AG04450 (cell line): ENCODE measurements at regions not wholly inside any gene's neighbourhood (a gene's known extent, or its start where the extent isn't known, plus 50 kb on each side); places are given as distances from the start of the nearest gene placed in this dataset.

Experiments
- CTCF ChIA-PET: fragments of 300-600, 350-600 bp; formaldehyde crosslinking; extraction: SDS; loops from one replicate; lab custom pipeline; 2022; ENCODE audit warnings: antibody characterized with exemption, inconsistent platforms; lab: Charles Lee
- POLR2A ChIA-PET: fragments of 350-600 bp; formaldehyde crosslinking; extraction: SDS; loops from one replicate; lab custom pipeline; 2021; ENCODE audit warnings: antibody characterized with exemption, inconsistent platforms; lab: Yijun Ruan, JAX
- DNase-seq: peaks from one replicate; pipeline ENCODE4 v3.0.0-alpha.2; 2011; ENCODE audit warnings: low read depth, low spot score
- H3K27ac ChIP-seq: one replicate; pipeline ENCODE4 v1.5.1; 2012; ENCODE audit warnings: low read depth, low read length, control low read depth
- H3K27me3 ChIP-seq: one replicate; pipeline ENCODE4 v1.6.0; 2012; ENCODE audit warnings: low read length; ENCODE audit not compliant: control insufficient read depth, insufficient read depth
- H3K4me3 ChIP-seq: 2 replicates; pipeline ENCODE4 v1.5.1; 2011; ENCODE audit warnings: mild to moderate bottlenecking, low read depth, low read length, control low read depth
- H3K9me3 ChIP-seq: 2 replicates; pipeline ENCODE4 v1.5.1; 2012; ENCODE audit warnings: low read length; ENCODE audit not compliant: control insufficient read depth, insufficient read depth
- CTCF ChIP-seq: IDR thresholded peaks from 2 replicates; pipeline ENCODE4 v1.5.1; 2011; ENCODE audit warnings: low read depth, low read length, control low read depth, inconsistent platforms

- no peak for TF ChIP-seq CTCF
- no peaks in the 10 kb centered on the region for H3K27me3 ChIP-seq
- H3K4me3 ChIP-seq: no peak overlapping the region
- DNase-seq: no peak
- ChIA-PET POLR2A (no interaction called here), CTCF (no interaction called here)
- H3K9me3 ChIP-seq: peaks cover 88% of the 10 kb centered on the region
- no peak overlapping the region for H3K27ac ChIP-seq
Observed at GRCh38 chr10:130709415-130709814, 573.2 kb downstream of the GLRX3 start.

- no peak overlapping the region for H3K27ac ChIP-seq
- no peak for DNase-seq
- TF ChIP-seq CTCF: no peak
- H3K9me3 ChIP-seq: peaks cover 90% of the 10 kb centered on the region
- ChIA-PET POLR2A (no interaction called here), CTCF (no interaction called here)
- no peaks in the 10 kb centered on the region for H3K27me3 ChIP-seq
- H3K4me3 ChIP-seq: no peak overlapping the region
Observed at GRCh38 chr10:130711072-130711471, 574.9 kb downstream of the GLRX3 start.

- no peak for TF ChIP-seq CTCF
- Histone ChIP-seq H3K27ac (no peak overlapping the region), H3K9me3 (peaks cover 88% of the 10 kb centered on the region), H3K27me3 (no peaks in the 10 kb centered on the region), H3K4me3 (no peak overlapping the region)
- no peak for DNase-seq
- CTCF ChIA-PET: no interaction called here
- POLR2A ChIA-PET: no interaction called here
Observed at GRCh38 chr10:130713135-130713534, 576.9 kb downstream of the GLRX3 start.

- Histone ChIP-seq H3K27me3 (no peaks in the 10 kb centered on the region), H3K9me3 (peaks cover 82% of the 10 kb centered on the region), H3K27ac (no peak overlapping the region), H3K4me3 (no peak overlapping the region)
- CTCF ChIA-PET: no interaction called here
- no peak for DNase-seq
- POLR2A ChIA-PET: no interaction called here
- no peak for TF ChIP-seq CTCF
Observed at GRCh38 chr10:130713731-130714130, 577.5 kb downstream of the GLRX3 start.

GRCh38 chr10:130714742-130715467 lies 578.7 kb downstream of the GLRX3 start:
- POLR2A ChIA-PET: no interaction called here
- CTCF ChIA-PET: no interaction called here
- no peak for TF ChIP-seq CTCF
- Histone ChIP-seq H3K9me3 (peaks cover 79% of the 10 kb centered on the region), H3K27me3 (no peaks in the 10 kb centered on the region), H3K27ac (no peak overlapping the region), H3K4me3 (no peak overlapping the region)
- no peak for DNase-seq
